ENCODE measurements at regions not wholly inside any gene's neighbourhood (a gene's known extent, or its start where the extent isn't known, plus 50 kb on each side); places are given as distances from the start of the nearest gene placed in this dataset.
"Not testable (repeated sequence)": the region's sequence is repeated elsewhere in the genome, so short reads cannot be mapped to it uniquely, and the experiment has no call there.

- TF ChIP-seq CTCF, POLR2A (IDR thresholded peaks at IDR 0.05): not testable (repeated sequence)
Measured at GRCh38 chr2:67594522-67594921, 197.4 kb downstream of the ETAA1 start.

All from lower leg skin (tissue), 3 donors.